ENCODE measurements at regions not wholly inside any gene's neighbourhood (a gene's known extent, or its start where the extent isn't known, plus 50 kb on each side); places are given as distances from the start of the nearest gene placed in this dataset.

- TF ChIP-seq CTCF (IDR thresholded peaks at IDR 0.05; ENCODE audit: low read depth, low read length) (no peak), EZH2phosphoT487 (IDR thresholded peaks at IDR 0.05; ENCODE audit: low read depth) (no peak)
Measured at GRCh38 chr2:167553635-167554034, 665.4 kb downstream of the XIRP2 start.

Data from OCI-LY3 (cell line).